ENCODE measurements at regions not wholly inside any gene's neighbourhood (a gene's known extent, or its start where the extent isn't known, plus 50 kb on each side); places are given as distances from the start of the nearest gene placed in this dataset.

DNA sequence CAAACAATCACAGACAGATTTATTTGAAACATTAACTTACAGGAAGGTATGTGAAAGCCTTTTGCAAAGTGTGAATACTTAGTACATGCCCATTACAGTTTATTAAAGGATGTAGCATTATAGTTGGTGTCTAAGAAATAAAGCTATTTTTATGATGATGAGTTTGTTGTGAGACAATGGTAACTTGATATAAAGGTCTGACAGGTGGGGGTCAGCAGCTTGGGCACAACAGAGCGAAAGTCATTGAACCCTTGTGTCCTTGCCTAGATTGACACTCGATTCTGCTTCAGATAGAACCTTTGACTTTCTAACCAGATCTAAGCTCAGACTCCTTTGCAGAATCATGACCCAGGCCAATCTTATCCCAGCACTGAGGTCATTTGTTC lies 777.9 kb downstream of the NTRK3 start:
- H3K14ac ChIP-seq (ENCODE audit: low read length): no peak overlapping the region
- no peaks in the 10 kb centered on the region for H3K27me3 ChIP-seq (ENCODE audit: control insufficient read depth in 3 of 3, insufficient read depth in 3 of 3, low read depth in 1 of 3, low read length in 3 of 3)
- no peak overlapping the region for H2AK5ac ChIP-seq (ENCODE audit: low read depth, low read length)
- no peak overlapping the region for H3K4me2 ChIP-seq (ENCODE audit: insufficient read depth, low read length, poor library complexity, severe bottlenecking)
- H3K79me1 ChIP-seq (ENCODE audit: low read depth, low read length): no peaks in the 10 kb centered on the region
- no peak overlapping the region for H3K9ac ChIP-seq (ENCODE audit: low read depth, low read length, poor library complexity)
- no peak overlapping the region for H3K4ac ChIP-seq (ENCODE audit: low read length)
- WGBS, 2 donors (ENCODE audit: extremely low coverage in 2 of 2, insufficient read length in 2 of 2, insufficient replicate concordance in 1 of 2): no CpG with 5 or more reads among the region's 2 CpGs
- no peak overlapping the region for H4K91ac ChIP-seq (ENCODE audit: low read depth, low read length, poor library complexity)
- H2BK15ac ChIP-seq (ENCODE audit: low read length): no peak overlapping the region
- no peak overlapping the region for H4K8ac ChIP-seq (ENCODE audit: low read depth, low read length)
- DNase-seq (ENCODE audit: low spot score): no peak
- no peak overlapping the region for H2BK120ac ChIP-seq (ENCODE audit: low read depth, low read length)
- H2AFZ ChIP-seq (ENCODE audit: low read length): peak overlapping the region; percentile 89
- H3K23ac ChIP-seq (ENCODE audit: low read depth, low read length, poor library complexity): no peak overlapping the region
- no peak overlapping the region for H3K4me3 ChIP-seq (ENCODE audit: low read length in 2 of 2)
- no peaks in the 10 kb centered on the region for H3K9me3 ChIP-seq (replicated peaks in 1 of 2; ENCODE audit: control insufficient read depth in 2 of 2, insufficient read depth in 1 of 2, low read depth in 1 of 2, low read length in 2 of 2)
- H2BK12ac ChIP-seq (ENCODE audit: low read length): no peak overlapping the region
- no peaks in the 10 kb centered on the region for H3K36me3 ChIP-seq (replicated peaks in 1 of 2; ENCODE audit: control insufficient read depth in 2 of 2, insufficient read depth in 2 of 2, low read length in 2 of 2)
- no peak overlapping the region for H3K27ac ChIP-seq (replicated peaks; ENCODE audit: low read length)
- peaks cover 4 to 7% of the 10 kb centered on the region in 2 donors for H3K4me1 ChIP-seq (ENCODE audit: control insufficient read depth in 2 of 2, insufficient read depth in 1 of 2, low read depth in 1 of 2, low read length in 2 of 2)
- no peak overlapping the region for H3K18ac ChIP-seq (ENCODE audit: low read length)
- H2BK5ac ChIP-seq (ENCODE audit: low read length): no peak overlapping the region

GRCh38 chr15:87477737-87478686 lies 778.5 kb downstream of the NTRK3 start:
- H2BK5ac ChIP-seq (ENCODE audit: low read length): no peak overlapping the region
- H3K14ac ChIP-seq (ENCODE audit: low read length): no peak overlapping the region
- H4K8ac ChIP-seq (ENCODE audit: low read depth, low read length): no peak overlapping the region
- no peaks in the 10 kb centered on the region for H3K36me3 ChIP-seq (replicated peaks in 1 of 2; ENCODE audit: control insufficient read depth in 2 of 2, insufficient read depth in 2 of 2, low read length in 2 of 2)
- H3K9ac ChIP-seq (ENCODE audit: low read depth, low read length, poor library complexity): no peak overlapping the region
- H2BK15ac ChIP-seq (ENCODE audit: low read length): no peak overlapping the region
- H3K4me1 ChIP-seq (ENCODE audit: control insufficient read depth in 2 of 2, insufficient read depth in 1 of 2, low read depth in 1 of 2, low read length in 2 of 2): peaks cover 4 to 7% of the 10 kb centered on the region in 2 donors
- no peak overlapping the region for H3K23ac ChIP-seq (ENCODE audit: low read depth, low read length, poor library complexity)
- H3K18ac ChIP-seq (ENCODE audit: low read length): no peak overlapping the region
- no peak overlapping the region for H2BK120ac ChIP-seq (ENCODE audit: low read depth, low read length)
- H3K27ac ChIP-seq (replicated peaks; ENCODE audit: low read length): no peak overlapping the region
- H2AFZ ChIP-seq (ENCODE audit: low read length): peak overlapping the region; percentile 89
- no peak overlapping the region for H3K4me3 ChIP-seq (ENCODE audit: low read length in 2 of 2)
- no peak overlapping the region for H3K4ac ChIP-seq (ENCODE audit: low read length)
- no peak overlapping the region for H3K4me2 ChIP-seq (ENCODE audit: insufficient read depth, low read length, poor library complexity, severe bottlenecking)
- no peaks in the 10 kb centered on the region for H3K79me1 ChIP-seq (ENCODE audit: low read depth, low read length)
- no CpG with 5 or more reads among the region's 8 CpGs for WGBS, 2 donors (ENCODE audit: extremely low coverage in 2 of 2, insufficient read length in 2 of 2, insufficient replicate concordance in 1 of 2)
- H3K9me3 ChIP-seq (replicated peaks in 1 of 2; ENCODE audit: control insufficient read depth in 2 of 2, insufficient read depth in 1 of 2, low read depth in 1 of 2, low read length in 2 of 2): no peaks in the 10 kb centered on the region
- H4K91ac ChIP-seq (ENCODE audit: low read depth, low read length, poor library complexity): no peak overlapping the region
- H2AK5ac ChIP-seq (ENCODE audit: low read depth, low read length): no peak overlapping the region
- H2BK12ac ChIP-seq (ENCODE audit: low read length): no peak overlapping the region
- peak; percentile 4 for DNase-seq (ENCODE audit: low spot score)
- no peaks in the 10 kb centered on the region for H3K27me3 ChIP-seq (ENCODE audit: control insufficient read depth in 3 of 3, insufficient read depth in 3 of 3, low read depth in 1 of 3, low read length in 3 of 3)

GRCh38 chr15:87477026-87477425 lies 779.5 kb downstream of the NTRK3 start:
- H3K4me3 ChIP-seq (ENCODE audit: low read length in 2 of 2): no peak overlapping the region
- no peak overlapping the region for H4K8ac ChIP-seq (ENCODE audit: low read depth, low read length)
- no peak overlapping the region for H2BK15ac ChIP-seq (ENCODE audit: low read length)
- H3K9me3 ChIP-seq (replicated peaks in 1 of 2; ENCODE audit: control insufficient read depth in 2 of 2, insufficient read depth in 1 of 2, low read depth in 1 of 2, low read length in 2 of 2): no peaks in the 10 kb centered on the region
- WGBS, 2 donors (ENCODE audit: extremely low coverage in 2 of 2, insufficient read length in 2 of 2, insufficient replicate concordance in 1 of 2): no CpG with 5 or more reads among the region's 1 CpG
- no peak overlapping the region for H2AFZ ChIP-seq (ENCODE audit: low read length)
- no peak overlapping the region for H3K4me2 ChIP-seq (ENCODE audit: insufficient read depth, low read length, poor library complexity, severe bottlenecking)
- no peak overlapping the region for H2BK12ac ChIP-seq (ENCODE audit: low read length)
- H3K18ac ChIP-seq (ENCODE audit: low read length): no peak overlapping the region
- no peaks in the 10 kb centered on the region for H3K36me3 ChIP-seq (replicated peaks in 1 of 2; ENCODE audit: control insufficient read depth in 2 of 2, insufficient read depth in 2 of 2, low read length in 2 of 2)
- no peaks in the 10 kb centered on the region for H3K79me1 ChIP-seq (ENCODE audit: low read depth, low read length)
- peaks cover 4 to 7% of the 10 kb centered on the region in 2 donors for H3K4me1 ChIP-seq (ENCODE audit: control insufficient read depth in 2 of 2, insufficient read depth in 1 of 2, low read depth in 1 of 2, low read length in 2 of 2)
- no peak overlapping the region for H3K27ac ChIP-seq (replicated peaks; ENCODE audit: low read length)
- H2AK5ac ChIP-seq (ENCODE audit: low read depth, low read length): no peak overlapping the region
- no peak overlapping the region for H4K91ac ChIP-seq (ENCODE audit: low read depth, low read length, poor library complexity)
- H2BK120ac ChIP-seq (ENCODE audit: low read depth, low read length): no peak overlapping the region
- no peak overlapping the region for H3K9ac ChIP-seq (ENCODE audit: low read depth, low read length, poor library complexity)
- H3K14ac ChIP-seq (ENCODE audit: low read length): no peak overlapping the region
- DNase-seq (ENCODE audit: low spot score): no peak
- no peak overlapping the region for H3K4ac ChIP-seq (ENCODE audit: low read length)
- no peak overlapping the region for H2BK5ac ChIP-seq (ENCODE audit: low read length)
- no peak overlapping the region for H3K23ac ChIP-seq (ENCODE audit: low read depth, low read length, poor library complexity)
- H3K27me3 ChIP-seq (ENCODE audit: control insufficient read depth in 3 of 3, insufficient read depth in 3 of 3, low read depth in 1 of 3, low read length in 3 of 3): no peaks in the 10 kb centered on the region

DNA sequence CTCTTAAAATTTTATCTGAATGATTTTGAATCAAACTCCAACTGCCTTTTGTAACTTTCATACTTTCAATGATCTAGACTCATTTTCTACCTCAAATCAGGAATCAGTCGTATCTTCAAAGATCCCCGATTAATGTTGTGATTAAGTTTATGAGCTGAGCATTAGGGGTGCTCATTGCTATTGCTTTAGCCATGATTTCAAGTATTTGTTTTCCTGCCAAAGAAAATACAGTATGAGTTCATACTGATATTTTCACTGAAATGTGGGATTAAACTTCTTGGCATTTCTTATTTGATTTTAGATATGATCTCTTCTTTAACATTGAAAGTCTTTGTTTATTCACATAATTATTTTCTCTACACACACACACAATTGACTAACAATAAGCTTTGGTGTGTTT lies 785.6 kb downstream of the NTRK3 start:
- Histone ChIP-seq H2AK5ac (ENCODE audit: low read depth, low read length) (no peak overlapping the region), H3K79me1 (ENCODE audit: low read depth, low read length) (no peaks in the 10 kb centered on the region), H3K4me1 (ENCODE audit: control insufficient read depth in 2 of 2, insufficient read depth in 1 of 2, low read depth in 1 of 2, low read length in 2 of 2) (no peaks in the 10 kb centered on the region), H2BK120ac (ENCODE audit: low read depth, low read length) (no peak overlapping the region), H2AFZ (ENCODE audit: low read length) (no peak overlapping the region), H3K4me3 (ENCODE audit: low read length in 2 of 2) (no peak overlapping the region), H3K18ac (ENCODE audit: low read length) (no peak overlapping the region), H3K27me3 (ENCODE audit: control insufficient read depth in 3 of 3, insufficient read depth in 3 of 3, low read depth in 1 of 3, low read length in 3 of 3) (no peaks in the 10 kb centered on the region), H3K4me2 (ENCODE audit: insufficient read depth, low read length, poor library complexity, severe bottlenecking) (no peak overlapping the region), H3K4ac (ENCODE audit: low read length) (no peak overlapping the region), H3K23ac (ENCODE audit: low read depth, low read length, poor library complexity) (no peak overlapping the region), H2BK12ac (ENCODE audit: low read length) (no peak overlapping the region), H3K14ac (ENCODE audit: low read length) (no peak overlapping the region), H4K91ac (ENCODE audit: low read depth, low read length, poor library complexity) (no peak overlapping the region), H3K36me3 (replicated peaks in 1 of 2; ENCODE audit: control insufficient read depth in 2 of 2, insufficient read depth in 2 of 2, low read length in 2 of 2) (no peaks in the 10 kb centered on the region), H2BK15ac (ENCODE audit: low read length) (no peak overlapping the region), H4K8ac (ENCODE audit: low read depth, low read length) (no peak overlapping the region), H2BK5ac (ENCODE audit: low read length) (no peak overlapping the region), H3K9ac (ENCODE audit: low read depth, low read length, poor library complexity) (no peak overlapping the region), H3K9me3 (replicated peaks in 1 of 2; ENCODE audit: control insufficient read depth in 2 of 2, insufficient read depth in 1 of 2, low read depth in 1 of 2, low read length in 2 of 2) (no peaks in the 10 kb centered on the region), H3K27ac (replicated peaks; ENCODE audit: low read length) (no peak overlapping the region)
- WGBS, 2 donors (ENCODE audit: extremely low coverage in 2 of 2, insufficient read length in 2 of 2, insufficient replicate concordance in 1 of 2): no CpG with 5 or more reads among the region's 2 CpGs
- DNase-seq (ENCODE audit: low spot score): no peak

Measured in neuronal stem cell (in vitro differentiated cells).